ENCODE measurements at regions not wholly inside any gene's neighbourhood (a gene's known extent, or its start where the extent isn't known, plus 50 kb on each side); places are given as distances from the start of the nearest gene placed in this dataset.

DNA sequence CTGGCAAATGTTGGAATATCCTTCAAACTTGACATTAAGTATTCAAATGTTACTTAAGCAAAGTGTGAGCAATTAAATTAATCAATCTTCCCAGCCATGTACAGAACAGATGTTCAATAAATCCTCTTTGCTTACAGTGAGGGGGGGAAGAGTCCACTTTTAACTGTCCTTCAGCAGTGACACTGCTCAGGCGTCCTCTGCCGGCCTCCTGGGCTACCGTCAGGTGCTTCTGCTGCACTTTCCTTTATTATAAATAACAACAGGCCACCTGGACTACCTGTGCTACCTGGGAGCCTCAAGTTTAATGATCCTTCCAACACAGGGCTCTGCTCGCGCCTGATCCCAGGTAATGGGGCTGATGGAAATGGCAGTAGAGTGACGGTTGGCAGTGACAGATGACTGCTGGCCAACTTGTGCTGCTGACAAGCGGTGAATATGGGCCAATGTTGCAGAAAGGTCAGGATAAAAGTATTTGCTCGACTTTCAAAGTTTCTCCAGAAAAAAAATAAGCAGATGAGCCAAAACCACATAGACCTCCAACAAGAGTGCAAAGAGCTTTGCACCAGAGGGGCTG lies 460.0 kb upstream of the ZNF507 start:
- TF ChIP-seq, protein P1, sequence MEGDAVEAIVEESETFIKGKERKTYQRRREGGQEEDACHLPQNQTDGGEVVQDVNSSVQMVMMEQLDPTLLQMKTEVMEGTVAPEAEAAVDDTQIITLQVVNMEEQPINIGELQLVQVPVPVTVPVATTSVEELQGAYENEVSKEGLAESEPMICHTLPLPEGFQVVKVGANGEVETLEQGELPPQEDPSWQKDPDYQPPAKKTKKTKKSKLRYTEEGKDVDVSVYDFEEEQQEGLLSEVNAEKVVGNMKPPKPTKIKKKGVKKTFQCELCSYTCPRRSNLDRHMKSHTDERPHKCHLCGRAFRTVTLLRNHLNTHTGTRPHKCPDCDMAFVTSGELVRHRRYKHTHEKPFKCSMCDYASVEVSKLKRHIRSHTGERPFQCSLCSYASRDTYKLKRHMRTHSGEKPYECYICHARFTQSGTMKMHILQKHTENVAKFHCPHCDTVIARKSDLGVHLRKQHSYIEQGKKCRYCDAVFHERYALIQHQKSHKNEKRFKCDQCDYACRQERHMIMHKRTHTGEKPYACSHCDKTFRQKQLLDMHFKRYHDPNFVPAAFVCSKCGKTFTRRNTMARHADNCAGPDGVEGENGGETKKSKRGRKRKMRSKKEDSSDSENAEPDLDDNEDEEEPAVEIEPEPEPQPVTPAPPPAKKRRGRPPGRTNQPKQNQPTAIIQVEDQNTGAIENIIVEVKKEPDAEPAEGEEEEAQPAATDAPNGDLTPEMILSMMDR (IDR thresholded peaks at IDR 0.05; ENCODE audit: low read depth, low read length, missing input control), result no peak
- TF ChIP-seq JUND (IDR thresholded peaks at IDR 0.05) (no peak), RAD21 (IDR thresholded peaks at IDR 0.05) (no peak), SP1 (IDR thresholded peaks at IDR 0.05) (no peak), GABPA (IDR thresholded peaks at IDR 0.05 in 1 of 2, conservative IDR thresholded peaks at IDR 0.05 in 1 of 2) (no peak)
- TF ChIP-seq, protein P2, sequence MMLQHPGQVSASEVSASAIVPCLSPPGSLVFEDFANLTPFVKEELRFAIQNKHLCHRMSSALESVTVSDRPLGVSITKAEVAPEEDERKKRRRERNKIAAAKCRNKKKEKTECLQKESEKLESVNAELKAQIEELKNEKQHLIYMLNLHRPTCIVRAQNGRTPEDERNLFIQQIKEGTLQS (IDR thresholded peaks at IDR 0.05), result no peak
- TF ChIP-seq, protein P3, sequence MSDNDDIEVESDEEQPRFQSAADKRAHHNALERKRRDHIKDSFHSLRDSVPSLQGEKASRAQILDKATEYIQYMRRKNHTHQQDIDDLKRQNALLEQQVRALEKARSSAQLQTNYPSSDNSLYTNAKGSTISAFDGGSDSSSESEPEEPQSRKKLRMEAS (IDR thresholded peaks at IDR 0.05), result no peak
- TF ChIP-seq, protein P4, sequence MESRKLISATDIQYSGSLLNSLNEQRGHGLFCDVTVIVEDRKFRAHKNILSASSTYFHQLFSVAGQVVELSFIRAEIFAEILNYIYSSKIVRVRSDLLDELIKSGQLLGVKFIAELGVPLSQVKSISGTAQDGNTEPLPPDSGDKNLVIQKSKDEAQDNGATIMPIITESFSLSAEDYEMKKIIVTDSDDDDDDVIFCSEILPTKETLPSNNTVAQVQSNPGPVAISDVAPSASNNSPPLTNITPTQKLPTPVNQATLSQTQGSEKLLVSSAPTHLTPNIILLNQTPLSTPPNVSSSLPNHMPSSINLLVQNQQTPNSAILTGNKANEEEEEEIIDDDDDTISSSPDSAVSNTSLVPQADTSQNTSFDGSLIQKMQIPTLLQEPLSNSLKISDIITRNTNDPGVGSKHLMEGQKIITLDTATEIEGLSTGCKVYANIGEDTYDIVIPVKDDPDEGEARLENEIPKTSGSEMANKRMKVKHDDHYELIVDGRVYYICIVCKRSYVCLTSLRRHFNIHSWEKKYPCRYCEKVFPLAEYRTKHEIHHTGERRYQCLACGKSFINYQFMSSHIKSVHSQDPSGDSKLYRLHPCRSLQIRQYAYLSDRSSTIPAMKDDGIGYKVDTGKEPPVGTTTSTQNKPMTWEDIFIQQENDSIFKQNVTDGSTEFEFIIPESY (IDR thresholded peaks at IDR 0.05), result no peak
